Parathyroid adenoma (tissue), 2 donors: ENCODE measurements at regions not wholly inside any gene's neighbourhood (a gene's known extent, or its start where the extent isn't known, plus 50 kb on each side); places are given as distances from the start of the nearest gene placed in this dataset.
A peak's percentile ranks its signal among the peaks of the same experiment; 100 is the strongest.

Source experiments
- H2AFZ ChIP-seq: fragments of 300-600 bp; sonication (generic); one replicate; pipeline ENCODE4 v1.7.0; 2017; ENCODE audit warnings: antibody characterized with exemption, mild to moderate bottlenecking
- H3K27ac ChIP-seq: fragments of 300-600 bp; sonication (generic); one replicate; pipeline ENCODE4 v1.7.0; 2017
- H3K27me3 ChIP-seq: fragments of 300-600 bp; sonication (generic); one replicate; pipeline ENCODE4 v1.7.0; 2017; ENCODE audit warnings: low read length; ENCODE audit not compliant: control insufficient read depth, insufficient read depth
- H3K36me3 ChIP-seq: fragments of 300-600 bp; sonication (generic); one replicate; pipeline ENCODE4 v1.7.0; 2017; ENCODE audit warnings: low read length; ENCODE audit not compliant: control insufficient read depth, insufficient read depth
- H3K4me1 ChIP-seq: fragments of 300-600 bp; sonication (generic); one replicate; pipeline ENCODE4 v1.7.0; 2017; ENCODE audit warnings: control low read depth
- H3K4me2 ChIP-seq: fragments of 300-600 bp; sonication (generic); one replicate; pipeline ENCODE4 v1.7.0; 2017; ENCODE audit warnings: low read length
- H3K4me3 ChIP-seq: fragments of 300-600 bp; sonication (generic); one replicate; pipeline ENCODE4 v1.7.0; 2017; ENCODE audit warnings: low read depth, low read length
- H3K79me2 ChIP-seq: fragments of 300-600 bp; sonication (generic); one replicate; pipeline ENCODE4 v1.7.0; 2017; ENCODE audit warnings: control low read depth
- H3K9ac ChIP-seq: fragments of 300-600 bp; sonication (generic); one replicate; pipeline ENCODE4 v1.7.0; 2017; ENCODE audit warnings: mild to moderate bottlenecking
- H3K9me3 ChIP-seq: fragments of 300-600 bp; sonication (generic); one replicate; pipeline ENCODE4 v1.7.0; 2017; ENCODE audit warnings: low read length; ENCODE audit not compliant: control insufficient read depth
- TF ChIP-seq, protein P1 (sequence below): fragments of 300-600 bp; sonication (generic); IDR thresholded peaks from one replicate; pipeline ENCODE4 v1.7.0; 2017; ENCODE audit warnings: antibody characterized with exemption, mild to moderate bottlenecking
- donor health status: primary hyperparathyroidism.

DNA sequence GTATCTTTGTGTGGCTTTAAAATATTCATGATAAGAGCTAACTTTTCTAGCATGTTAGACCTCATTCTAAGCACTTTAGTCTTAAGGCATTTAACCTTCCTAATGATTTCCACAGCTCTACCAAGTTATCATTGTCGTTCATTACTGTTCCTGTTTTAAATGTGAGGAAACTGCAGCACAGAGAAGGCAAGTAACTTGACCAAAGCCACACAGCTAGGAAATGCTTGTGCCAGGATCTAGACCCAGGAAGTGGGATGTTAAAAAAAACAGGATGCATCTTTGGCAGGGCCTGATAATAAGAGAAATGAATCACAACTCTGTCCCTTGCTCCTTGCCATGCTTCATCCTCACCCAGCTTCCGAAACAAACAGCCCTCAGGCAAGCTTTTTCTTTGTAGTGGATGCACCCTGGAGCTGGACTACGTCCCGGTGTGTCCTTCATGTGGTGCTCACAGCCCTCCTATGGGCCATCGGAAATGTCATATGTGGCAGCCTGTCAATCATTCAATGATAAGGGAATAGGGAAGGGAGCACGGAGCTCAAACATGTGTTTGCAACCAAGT lies 196.9 kb upstream of the RREB1 start:
- Histone ChIP-seq H3K9me3 (no peaks in the 10 kb centered on the region), H3K79me2 (no peaks in the 10 kb centered on the region), H3K27ac (no peak overlapping the region), H3K4me2 (no peak overlapping the region), H3K4me3 (no peak overlapping the region), H3K4me1 (no peaks in the 10 kb centered on the region), H3K9ac (no peak overlapping the region), H3K27me3 (no peaks in the 10 kb centered on the region), H2AFZ (no peak overlapping the region), H3K36me3 (no peaks in the 10 kb centered on the region)
- TF ChIP-seq, protein P1, sequence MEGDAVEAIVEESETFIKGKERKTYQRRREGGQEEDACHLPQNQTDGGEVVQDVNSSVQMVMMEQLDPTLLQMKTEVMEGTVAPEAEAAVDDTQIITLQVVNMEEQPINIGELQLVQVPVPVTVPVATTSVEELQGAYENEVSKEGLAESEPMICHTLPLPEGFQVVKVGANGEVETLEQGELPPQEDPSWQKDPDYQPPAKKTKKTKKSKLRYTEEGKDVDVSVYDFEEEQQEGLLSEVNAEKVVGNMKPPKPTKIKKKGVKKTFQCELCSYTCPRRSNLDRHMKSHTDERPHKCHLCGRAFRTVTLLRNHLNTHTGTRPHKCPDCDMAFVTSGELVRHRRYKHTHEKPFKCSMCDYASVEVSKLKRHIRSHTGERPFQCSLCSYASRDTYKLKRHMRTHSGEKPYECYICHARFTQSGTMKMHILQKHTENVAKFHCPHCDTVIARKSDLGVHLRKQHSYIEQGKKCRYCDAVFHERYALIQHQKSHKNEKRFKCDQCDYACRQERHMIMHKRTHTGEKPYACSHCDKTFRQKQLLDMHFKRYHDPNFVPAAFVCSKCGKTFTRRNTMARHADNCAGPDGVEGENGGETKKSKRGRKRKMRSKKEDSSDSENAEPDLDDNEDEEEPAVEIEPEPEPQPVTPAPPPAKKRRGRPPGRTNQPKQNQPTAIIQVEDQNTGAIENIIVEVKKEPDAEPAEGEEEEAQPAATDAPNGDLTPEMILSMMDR = no peak

DNA sequence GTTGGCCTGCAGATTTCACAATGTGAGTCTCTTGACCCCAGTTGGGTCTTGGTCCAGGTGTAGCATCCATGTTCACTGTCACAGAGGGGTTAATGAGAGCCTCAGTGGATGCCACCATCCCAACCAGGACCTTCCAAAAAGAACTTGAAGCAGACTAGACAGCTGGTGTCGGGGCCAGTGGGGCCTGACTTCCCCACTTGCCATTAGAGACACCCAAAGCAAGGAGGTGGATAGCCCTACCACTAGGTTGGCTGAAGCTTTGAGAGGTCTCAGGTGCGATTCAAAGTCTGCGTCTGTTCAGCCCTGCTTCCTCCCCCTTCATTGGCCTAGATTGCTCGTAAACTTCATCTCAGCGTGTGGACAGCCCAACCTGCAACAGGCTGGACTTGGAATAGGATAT lies 196.4 kb upstream of the RREB1 start:
- H3K79me2 ChIP-seq = no peaks in the 10 kb centered on the region
- no peaks in the 10 kb centered on the region for H3K9me3 ChIP-seq
- H3K4me1 ChIP-seq = no peaks in the 10 kb centered on the region
- H3K9ac ChIP-seq = no peak overlapping the region
- H3K4me2 ChIP-seq = no peak overlapping the region
- TF ChIP-seq, protein P1 = no peak
- no peaks in the 10 kb centered on the region for H3K36me3 ChIP-seq
- H3K4me3 ChIP-seq = no peak overlapping the region
- H3K27me3 ChIP-seq = no peaks in the 10 kb centered on the region
- H3K27ac ChIP-seq = no peak overlapping the region
- no peak overlapping the region for H2AFZ ChIP-seq

DNA sequence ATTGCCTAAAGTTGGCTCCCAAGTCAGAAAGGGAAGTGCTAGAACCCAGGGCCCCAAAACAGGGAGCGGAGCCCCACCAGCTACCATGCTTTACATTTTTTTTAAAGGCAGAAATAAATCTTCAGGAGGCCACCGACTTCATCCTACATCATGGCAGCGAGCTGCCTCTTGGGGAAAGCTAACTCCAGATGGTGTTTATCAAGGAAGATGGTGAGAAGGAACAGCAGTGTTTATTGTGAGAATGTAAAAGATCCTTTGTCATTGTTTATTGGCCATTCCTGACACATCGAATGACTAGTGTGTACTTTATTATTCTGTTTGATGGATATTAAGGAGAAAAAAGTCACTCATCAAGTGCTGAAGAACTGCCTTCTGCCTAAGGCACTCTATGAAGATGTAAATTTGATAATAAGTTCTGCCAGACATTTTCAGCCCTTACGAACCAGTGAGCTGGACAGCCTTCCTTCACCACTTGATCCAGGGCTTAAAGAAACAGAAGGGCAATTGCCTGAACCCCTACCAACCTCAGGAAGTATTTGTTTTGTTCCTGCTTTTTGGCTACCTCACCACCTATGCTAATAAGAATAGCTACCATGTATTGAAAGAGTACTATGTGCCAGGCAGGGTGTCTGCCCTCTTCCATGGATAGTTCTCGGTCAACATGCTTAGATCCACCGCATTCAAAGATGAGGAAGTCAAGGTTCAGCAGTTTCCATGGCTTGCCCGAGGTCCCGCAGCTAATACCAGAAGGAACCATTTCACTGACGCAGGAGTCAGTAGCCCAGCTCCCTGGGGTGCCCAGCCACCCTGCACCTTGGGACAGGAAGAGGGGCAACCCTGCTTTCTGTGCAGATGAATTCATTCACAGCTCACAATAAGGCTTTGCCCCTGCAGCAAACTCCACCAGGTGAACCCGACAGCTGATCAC lies 194.7 kb upstream of the RREB1 start:
- Histone ChIP-seq H3K9me3 (no peaks in the 10 kb centered on the region), H3K4me2 (no peak overlapping the region)
- TF ChIP-seq, protein P1 = no peak

DNA sequence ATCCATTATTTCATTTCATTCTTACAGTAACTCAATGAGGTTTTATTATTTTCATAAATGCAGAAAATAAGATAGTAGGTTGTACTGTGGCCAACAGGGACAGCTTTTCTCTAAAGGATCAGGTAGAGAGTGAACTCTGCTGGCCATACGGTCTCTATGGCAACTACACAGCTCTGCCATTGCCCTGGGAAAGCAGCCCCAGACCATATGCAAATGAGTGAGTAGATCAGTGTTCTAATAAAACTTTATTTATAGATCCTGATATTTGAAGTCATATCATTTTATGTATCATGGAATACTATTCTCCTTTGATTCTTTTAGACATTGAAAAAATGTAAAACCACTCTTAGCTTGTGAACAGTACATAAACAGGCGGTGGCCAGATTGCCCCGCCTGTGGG lies 192.5 kb upstream of the RREB1 start:
- Histone ChIP-seq H3K4me3 (no peak overlapping the region), H3K9me3 (no peaks in the 10 kb centered on the region), H3K27me3 (no peaks in the 10 kb centered on the region), H2AFZ (peak overlapping the region; percentile 60), H3K4me2 (no peak overlapping the region), H3K4me1 (no peaks in the 10 kb centered on the region), H3K36me3 (no peaks in the 10 kb centered on the region), H3K9ac (no peak overlapping the region), H3K79me2 (no peaks in the 10 kb centered on the region), H3K27ac (no peak overlapping the region)
- TF ChIP-seq, protein P1 = no peak

More for the DNA sequence above, 194.7 kb upstream of the RREB1 start:
- H2AFZ ChIP-seq = no peak overlapping the region
- no peak overlapping the region for H3K4me3 ChIP-seq
- no peaks in the 10 kb centered on the region for H3K36me3 ChIP-seq
- H3K79me2 ChIP-seq = no peaks in the 10 kb centered on the region
- H3K27me3 ChIP-seq = no peaks in the 10 kb centered on the region
- no peaks in the 10 kb centered on the region for H3K4me1 ChIP-seq
- H3K27ac ChIP-seq = no peak overlapping the region
- no peak overlapping the region for H3K9ac ChIP-seq
